LoVo (cell line): ENCODE measurements at regions not wholly inside any gene's neighbourhood (a gene's known extent, or its start where the extent isn't known, plus 50 kb on each side); places are given as distances from the start of the nearest gene placed in this dataset.
A peak's percentile ranks its signal among the peaks of the same experiment; 100 is the strongest.
"Not testable (repeated sequence)": the region's sequence is repeated elsewhere in the genome, so short reads cannot be mapped to it uniquely, and the experiment has no call there.

Experiments
- DNase-seq: peaks from one replicate; pipeline ENCODE4 v3.0.0-alpha.2; 2016; ENCODE audit warnings: low spot score

DNA sequence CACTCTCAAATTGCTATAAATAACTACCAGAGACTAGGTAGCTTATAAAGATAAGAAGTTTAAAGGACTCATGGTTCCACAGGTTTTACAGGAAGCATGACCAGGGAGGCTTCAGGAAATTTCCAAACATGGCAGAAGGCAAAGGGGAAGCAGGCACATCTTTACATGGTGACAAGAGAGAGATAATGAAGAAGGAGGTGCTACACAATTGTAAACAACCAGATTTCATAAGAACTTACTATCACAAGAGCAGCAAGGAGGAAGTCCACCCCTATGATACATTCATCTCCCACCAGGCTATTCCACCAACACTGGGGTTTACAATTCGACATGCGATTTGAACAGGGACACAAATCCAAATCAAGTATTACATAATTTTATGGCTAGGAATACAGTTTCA lies 257.7 kb downstream of the BTG1 start:
- DNase-seq, result no peak

DNA sequence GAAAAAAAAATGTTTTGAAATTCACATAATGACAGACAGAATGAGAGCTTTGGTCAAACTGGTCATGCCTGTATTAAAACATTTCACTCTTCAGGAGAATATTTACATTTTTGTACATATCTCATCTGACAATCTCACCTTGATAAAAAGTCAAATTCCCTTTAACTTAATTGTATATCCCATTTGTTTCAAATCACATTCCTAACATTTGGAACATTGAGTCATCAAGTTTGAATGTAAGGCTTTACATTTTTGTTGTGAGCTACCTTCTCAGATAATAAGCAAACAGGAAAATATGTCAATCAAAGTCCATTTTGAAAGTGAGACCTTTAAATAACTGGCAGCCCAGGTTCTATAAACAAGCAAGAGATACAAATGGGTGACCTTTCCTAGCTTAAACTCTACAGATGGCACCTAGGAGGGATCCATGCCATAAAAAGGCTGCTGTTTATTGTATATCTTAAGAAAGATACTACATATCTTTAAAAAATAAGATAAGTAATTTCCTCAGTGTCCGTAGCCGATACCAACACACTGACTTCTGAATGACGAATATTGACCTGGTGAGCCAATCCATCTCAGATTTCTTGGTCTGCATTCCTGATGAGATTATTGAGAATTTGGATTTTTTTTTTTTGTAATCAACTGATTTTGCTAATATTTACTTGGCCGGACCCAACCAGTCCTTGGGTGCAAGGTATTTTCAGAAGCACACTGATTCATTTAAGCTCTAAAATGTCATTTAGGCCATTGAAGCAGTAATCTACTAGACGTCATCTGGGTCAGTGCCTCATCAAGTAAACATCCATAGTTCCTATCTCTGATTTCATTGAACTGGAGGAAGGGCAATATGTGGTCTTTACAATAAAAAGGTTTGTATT lies 259.6 kb downstream of the BTG1 start:
- no peak for DNase-seq

DNA sequence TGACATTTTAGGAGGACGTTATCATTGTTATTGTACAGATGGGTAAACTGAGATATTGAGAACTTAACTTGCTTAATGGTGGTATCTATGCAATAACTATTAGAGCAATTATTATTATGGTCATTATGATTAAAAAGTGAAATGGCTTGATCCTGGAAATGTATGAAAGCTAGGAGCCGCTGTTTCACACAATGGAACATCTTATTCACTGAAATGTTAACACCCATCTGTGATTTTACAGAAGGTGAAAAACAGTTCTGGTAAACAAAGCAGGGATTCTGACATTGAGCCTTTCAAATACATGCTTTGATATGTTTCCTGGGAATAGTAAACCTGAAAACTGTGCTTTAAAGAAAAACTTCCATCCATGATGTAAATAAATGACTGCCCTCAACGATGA lies 261.4 kb downstream of the BTG1 start:
- DNase-seq, result no peak

DNA sequence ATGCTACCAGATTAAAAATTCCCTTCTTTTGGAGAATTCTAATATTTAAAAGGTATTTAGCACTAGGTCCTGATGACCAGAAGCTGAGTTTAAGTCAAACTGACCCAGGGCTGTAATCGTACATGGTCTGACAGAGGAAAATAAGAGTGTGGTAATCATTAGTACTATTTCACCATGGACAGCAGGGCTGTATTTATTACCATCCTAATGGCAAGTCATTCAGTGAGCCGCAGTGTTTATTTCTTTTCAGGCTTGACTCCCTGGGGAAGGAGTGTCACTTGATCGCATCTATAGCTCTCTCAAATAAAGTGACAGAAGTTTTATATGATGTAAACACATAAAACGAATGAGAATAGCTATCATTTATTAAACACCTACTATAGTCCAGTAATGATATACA lies 261.8 kb downstream of the BTG1 start:
- no peak for DNase-seq

DNA sequence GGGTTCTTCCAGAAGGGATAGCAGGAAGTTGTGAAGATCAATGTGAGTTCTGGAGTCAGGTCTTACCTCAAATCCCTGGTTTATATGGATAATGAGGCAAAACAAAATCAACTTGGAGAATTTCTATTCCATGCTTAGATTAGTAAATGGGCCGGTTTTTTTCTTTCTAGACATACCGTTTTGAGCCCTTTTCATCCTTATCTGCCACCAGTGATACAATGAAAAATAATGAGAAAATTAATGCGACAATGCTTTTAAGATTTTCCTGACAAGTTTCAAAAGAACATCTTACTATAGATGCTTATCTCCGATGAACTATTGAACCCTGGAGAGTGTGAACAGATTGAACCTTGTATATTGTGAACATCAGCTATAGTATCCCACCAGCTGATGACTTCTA lies 262.7 kb downstream of the BTG1 start:
- DNase-seq, result no peak

DNA sequence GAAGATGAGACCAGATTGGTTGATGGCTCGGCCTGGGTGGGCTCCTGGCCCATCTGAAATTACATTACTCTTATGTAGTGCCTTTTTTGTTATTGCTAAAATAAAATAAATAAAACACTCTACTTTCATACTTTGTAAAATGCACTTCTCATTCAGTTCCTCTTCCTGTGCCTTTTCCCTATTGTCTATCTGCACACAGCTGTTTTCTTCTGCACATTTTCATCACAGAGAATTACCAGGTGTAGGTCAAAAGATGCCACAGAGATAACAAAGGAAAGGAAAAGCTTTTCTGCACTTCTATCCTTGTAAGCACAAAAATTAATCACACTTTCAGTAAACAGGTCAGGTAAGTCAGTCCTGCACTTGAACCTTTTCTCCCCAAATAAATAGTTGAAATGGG lies 265.1 kb downstream of the BTG1 start:
- no peak for DNase-seq

DNA sequence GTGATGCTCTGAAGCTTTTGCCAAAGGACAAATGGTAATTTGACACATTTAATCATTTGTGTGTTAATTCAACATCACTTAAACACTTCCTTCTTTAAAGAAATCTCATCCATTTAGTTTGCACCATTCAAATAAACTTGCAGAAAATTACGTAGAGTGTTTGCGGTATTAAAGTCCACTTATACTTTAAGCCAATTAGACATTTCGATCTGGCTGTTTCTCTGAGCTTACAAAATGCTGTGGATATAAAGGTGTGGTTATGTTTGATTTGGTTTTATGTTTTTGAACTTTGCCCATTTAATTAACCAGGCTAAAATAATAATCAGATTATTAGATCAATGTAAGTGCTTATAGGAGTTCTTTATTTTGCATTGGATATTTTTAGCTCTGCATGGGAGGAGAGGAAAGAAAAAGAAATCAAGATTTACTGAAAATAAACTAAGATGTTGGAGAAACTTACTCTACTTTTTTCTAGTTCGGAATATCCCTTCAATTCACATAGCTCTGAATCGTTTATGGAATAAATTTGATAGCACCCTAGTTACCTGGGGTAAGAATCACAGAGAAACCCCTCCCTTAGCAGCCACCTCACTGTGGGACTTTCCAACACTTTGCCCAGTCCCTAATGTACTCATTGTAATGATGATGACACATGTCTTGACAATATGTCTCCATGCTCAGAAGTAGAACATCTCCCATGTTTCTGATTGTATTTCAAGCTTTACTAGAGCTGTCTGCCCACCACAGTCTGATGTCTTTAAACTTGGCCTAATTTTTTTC lies 268.0 kb downstream of the BTG1 start:
- DNase-seq, result no peak

DNA sequence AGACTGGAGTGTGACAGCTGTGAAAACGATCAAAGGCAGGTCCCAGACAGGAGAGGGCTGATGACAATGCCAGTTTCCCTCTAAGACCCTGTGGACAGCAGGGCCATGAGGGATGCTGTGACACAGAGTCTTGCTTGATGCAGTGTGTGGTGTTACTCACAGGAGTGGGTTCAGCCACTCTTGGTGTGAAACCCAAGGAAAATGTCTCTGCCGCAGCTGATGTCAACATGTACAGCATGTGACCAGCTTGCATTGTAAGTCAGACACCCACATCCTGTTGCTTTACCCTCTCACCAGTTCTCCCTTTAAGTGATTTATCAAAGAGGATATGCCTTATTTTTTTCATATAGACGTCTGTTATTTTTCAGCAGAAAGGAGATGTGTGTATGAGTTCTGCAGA lies 268.6 kb downstream of the BTG1 start:
- DNase-seq, result no peak

DNA sequence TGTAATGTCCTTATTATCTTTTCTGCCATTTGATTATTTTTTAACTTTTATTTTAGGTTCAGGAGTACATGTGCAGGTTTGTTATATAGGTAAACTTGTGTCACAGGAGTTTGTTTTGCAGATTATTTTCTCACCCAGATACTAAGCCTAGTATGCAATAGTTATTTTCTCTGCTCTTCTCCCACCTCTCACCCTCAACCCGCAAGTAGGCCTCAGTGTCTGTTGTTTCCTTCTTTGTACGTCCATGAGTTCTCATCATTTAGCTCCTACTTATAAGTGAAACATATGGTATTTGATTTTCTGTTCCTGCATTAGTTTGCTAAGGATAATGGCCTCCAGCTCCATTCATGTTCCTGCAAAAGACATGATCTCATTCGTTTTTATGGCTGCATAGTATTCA lies 270.0 kb downstream of the BTG1 start:
- not testable (repeated sequence) for DNase-seq

DNA sequence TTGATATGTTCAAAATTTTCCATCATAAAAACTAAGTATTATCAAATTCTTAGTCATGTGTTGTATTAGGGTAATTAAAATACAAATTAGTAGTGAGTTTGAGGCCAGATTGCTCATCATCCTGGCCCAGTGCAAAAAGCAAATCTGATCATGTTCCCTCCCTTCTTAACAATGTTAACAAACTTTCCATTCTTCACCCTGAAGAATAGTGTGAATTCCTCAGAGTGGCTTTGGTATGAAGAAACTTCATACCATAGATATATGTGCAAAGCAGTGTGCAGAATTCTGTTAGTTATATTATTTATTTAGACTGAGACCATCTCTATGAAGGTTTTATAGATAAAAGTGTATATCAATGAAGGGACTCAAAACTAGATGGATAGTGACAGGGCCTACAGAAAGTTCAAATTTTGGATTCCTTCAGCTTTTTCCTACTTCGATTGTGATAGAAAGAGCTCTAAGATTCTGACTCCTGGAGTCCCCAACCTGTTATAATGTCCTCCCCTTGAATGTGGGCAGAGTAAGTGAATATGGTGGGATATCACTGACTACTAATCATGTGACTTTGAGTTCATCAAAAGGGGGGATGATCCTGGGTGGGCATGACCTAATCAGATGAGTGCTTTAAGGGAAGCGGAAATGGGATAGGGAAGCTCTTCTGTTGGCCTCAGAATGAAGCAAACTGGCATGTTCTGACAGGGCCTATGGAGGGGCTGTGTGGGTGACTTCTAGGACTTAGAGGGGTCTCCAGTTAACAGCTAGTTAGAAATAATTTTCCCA lies 271.4 kb downstream of the BTG1 start:
- DNase-seq, result no peak

DNA sequence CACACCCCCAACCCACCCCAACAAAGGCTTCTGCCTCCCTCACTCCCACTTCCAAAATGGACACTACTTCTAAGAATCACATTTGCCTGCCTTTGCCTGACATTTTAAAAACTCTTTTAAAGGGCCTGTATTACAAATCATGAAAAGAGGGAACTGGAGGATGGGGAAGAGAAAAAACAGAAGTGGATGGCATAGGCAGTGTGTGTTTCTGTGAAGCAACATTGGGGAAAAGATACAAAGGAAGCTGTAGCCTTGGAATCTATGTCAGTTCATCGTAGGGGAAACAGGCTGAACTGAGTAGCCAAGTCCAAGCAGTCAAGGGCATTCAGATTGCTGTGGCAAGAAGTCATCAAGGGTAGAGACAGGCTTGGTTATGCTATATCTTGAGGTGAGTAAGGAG lies 273.9 kb downstream of the BTG1 start:
- no peak for DNase-seq

DNA sequence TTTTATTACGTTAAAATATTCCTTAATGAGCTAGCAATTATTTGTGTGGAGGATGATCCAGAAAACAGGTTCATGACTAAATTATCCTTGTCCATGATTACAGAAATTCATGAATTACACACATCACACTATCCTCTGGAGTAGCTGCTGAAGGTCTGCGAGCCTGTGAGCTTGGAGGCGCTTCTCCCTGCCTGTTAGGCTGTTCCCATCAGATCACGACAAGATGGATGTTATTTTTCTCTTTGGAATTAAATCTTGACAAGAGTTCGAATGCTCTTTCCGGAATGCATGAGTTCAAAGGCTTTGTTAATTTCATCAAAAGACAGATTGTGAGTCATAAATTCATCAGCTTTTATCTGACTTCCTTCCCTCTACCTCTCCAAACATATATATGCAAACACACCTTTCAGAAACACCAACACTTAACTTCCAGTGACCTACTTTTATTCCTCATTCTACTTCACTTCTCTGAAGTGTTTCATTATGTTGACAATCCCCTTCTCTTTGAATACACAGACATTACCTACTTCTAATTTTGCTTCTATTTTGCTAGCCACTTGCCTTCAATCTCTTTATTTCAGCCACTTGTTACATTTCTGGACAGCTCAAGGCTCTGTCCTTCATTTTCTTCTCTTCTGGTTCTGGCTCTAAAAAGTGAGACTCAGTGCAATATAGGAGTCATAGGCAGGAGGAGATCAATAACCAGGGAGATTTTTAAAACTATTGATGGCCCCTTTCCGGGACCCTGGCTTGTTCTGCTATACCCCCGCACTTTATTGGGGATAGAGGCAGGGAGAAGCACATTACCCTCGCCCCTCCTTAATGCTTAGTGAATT lies 274.6 kb downstream of the BTG1 start:
- peak; percentile 9 for DNase-seq

DNA sequence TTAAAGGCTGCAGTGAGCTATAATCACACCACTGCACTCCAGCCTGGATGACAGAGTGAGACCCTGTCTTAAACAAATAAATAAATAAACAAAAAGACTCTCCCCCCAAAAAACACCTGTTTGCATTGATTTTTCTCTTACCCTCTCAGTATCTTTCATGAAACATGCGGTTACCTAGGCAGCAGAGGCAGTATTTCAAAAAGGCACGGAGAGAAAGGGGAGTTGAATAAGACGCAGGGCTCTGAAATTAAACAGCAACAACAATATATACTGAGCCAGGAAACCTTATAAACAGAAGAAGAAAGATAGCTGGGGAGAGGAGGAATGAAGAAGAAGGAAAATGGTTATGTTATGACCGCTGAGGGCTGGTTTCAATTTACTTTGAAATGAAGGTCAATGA lies 277.6 kb downstream of the BTG1 start:
- DNase-seq, result no peak

DNA sequence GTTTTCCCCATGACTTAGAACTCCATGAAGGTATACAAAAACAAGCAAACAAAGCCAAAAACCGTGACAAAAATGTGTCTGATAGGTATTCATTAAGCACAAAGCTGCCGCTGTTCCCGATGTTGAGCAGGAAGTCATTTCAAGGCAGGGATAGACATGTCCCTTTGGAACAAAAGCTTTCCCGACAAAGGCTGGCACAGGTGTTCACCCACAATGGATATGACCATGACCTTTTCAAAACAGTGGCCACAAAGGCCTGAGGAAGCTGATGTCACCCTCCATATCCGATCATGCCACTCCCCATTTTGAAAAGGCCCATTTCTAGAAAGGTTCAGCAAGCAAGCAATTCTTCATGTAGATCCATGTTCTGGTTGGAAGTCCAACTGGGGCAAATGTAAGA lies 279.1 kb downstream of the BTG1 start:
- DNase-seq, result no peak

DNA sequence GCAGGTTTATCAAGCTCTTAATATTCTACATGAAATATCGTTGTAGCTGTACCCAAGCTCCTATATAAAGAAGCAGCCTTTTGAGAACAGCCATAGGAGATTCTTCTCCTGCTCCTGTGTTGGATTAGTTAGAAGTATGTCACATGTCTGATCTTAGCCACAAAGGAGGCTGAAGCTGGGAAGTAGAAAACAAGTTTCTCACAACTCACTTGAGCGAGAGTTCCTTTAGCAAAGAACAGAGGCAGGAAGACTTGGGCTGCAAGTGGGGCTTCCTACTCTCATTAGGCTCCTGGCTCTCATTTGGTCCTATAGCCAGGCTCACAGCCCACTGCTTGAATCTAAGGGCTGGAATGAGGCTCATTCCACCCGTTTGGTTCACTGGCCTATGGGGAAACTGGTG lies 281.9 kb downstream of the BTG1 start:
- DNase-seq, result no peak

DNA sequence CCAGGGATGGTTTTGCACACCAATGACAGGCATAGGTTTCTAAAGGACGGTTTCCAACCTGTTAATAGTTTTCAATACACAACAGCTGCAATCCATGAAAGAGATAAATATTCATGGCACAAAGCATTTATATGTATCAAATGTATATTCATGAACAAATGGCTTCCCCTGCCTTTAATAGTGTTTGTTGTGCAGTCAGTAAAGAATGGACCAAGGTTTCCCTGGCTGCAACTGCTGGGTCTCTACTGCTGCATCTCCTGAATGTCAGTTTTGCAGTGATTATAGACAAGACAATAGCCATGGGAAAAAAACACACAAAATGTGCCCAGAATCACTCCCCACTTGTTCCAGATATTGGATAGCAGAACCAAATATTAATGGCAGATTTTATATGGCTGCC lies 284.1 kb downstream of the BTG1 start:
- DNase-seq, result no peak

DNA sequence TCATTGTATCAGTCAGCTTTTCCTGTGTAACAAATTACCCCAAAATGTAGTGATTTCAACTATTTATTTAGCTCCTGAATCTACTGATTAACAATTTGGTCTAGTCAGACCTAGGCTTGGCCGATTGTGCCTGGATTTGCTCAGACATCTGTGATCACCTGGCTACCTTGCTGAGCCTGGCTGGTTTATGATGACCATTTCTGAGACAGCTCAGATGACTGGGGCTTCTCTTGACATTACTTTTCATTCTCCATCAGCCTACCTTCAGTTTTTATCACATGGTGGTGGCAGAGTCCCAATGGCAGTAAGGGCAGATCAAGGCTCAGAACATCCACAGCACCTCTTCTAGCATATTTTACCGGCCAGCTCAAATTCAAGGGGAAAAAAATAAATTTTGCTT lies 286.3 kb downstream of the BTG1 start:
- no peak for DNase-seq

DNA sequence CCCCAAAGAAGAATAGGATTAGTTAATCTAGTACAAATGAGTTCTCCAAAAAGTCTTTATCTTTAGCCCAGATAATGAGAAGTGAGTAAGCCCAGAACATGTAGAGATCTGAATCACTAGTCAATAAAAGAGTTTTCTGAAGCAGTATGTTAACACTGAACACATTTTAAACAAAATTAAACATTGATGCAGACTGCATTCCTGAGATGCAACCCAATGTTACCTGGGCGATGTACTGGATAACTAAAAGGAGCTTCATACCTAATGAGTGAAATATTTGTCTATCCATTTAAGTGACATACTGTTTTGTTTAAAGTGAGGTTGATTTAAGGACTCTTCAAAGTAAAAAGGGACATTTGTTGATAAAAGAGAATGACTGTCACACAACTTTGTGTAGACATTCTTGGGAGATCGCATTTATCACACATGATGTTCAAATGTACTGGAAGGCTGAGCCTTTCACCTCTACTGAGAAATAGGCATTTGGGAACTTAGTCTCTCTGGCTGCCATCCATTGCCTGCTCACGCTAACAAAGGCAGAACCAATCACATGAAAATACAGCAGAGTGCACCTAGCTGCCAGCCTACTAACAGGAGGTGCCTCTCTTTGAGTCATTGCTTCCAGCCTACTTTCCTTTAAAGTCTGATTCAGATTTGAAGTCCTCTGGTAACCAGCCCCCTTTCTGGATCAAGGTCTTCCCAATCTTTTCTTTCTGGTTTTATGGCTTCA lies 287.7 kb downstream of the BTG1 start:
- DNase-seq, result no peak

DNA sequence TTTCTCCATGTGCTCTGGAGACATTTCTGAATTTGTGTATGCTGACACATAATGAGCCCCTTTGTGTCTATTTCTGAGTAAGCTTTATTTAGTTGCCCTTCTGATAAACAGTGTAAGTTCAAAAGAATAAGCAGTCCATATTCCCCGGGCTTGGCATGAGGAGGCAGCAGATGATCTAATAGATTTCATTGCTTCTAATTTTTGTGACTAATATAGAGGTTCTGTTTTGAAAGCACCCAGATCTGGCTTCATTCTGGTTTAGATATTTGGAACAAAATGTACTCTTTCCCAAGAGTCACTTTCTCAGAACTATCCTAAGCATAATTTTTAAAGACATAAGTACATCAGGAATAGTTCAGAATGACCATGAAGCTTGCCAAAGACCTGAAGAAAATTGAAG lies 290.9 kb downstream of the BTG1 start:
- no peak for DNase-seq

DNA sequence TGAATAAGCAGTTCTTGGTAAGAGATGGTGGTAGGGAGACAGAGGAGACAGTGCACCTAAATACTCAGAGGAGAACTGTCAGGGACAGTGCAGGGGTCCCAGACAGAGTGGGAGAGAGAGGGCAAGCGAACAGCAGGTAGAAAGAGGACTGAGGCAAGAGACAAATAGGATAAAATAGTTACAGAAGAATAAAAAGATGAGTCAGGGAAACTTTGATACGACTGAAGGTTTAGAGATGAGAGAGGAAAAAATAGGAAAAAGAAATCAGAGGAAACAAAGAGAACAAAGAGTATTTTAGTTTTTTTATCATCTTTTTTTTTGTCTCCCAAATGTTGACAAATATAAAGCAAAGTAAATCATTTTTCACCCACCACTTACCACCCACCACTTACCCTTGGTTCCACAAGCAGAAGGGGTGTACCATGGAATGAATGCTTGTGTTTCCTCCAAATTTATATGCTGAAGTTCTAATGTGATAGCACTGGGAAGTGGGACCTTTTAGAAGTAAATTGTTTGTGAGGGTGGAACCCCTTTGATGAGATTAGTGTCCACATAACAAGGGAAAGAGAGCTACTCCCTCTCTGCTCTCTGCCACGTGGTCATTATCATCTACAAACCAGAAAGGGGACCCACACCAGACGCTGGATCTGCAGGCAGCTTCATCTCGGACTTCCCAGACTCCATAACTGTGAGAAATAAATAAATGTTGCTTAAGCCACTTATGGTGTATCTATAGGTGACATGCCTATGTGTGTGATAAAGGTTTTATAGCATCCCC lies 292.1 kb downstream of the BTG1 start:
- no peak for DNase-seq
